Prostate gland (tissue), 2 donors: ENCODE measurements at regions not wholly inside any gene's neighbourhood (a gene's known extent, or its start where the extent isn't known, plus 50 kb on each side); places are given as distances from the start of the nearest gene placed in this dataset.

Experiments
- CTCF ChIP-seq, 4 experiments: fragments of 200-600 bp in 2 of 4; fragments of 450-650 bp in 2 of 4; sonication (generic) in 2 of 4; IDR thresholded peaks; 1 replicate in 3 of 4; 2 replicates in 1 of 4; pipeline ENCODE4 v1.5.1; 2016 to 2019; ENCODE audit warnings: antibody characterized with exemption in 4 of 4, mild to moderate bottlenecking in 2 of 4, moderate library complexity in 2 of 4
- POLR2A ChIP-seq: fragments of 450-650 bp; IDR thresholded peaks from one replicate; pipeline ENCODE4 v1.6.1; 2016; ENCODE audit warnings: antibody characterized with exemption, mild to moderate bottlenecking
- POLR2AphosphoS5 ChIP-seq: sonication (generic); formaldehyde crosslinking; IDR thresholded peaks from one replicate; pipeline ENCODE4 v1.6.1; 2017; ENCODE audit warnings: antibody characterized with exemption

GRCh38 chr6:159353193-159353592 is 184.0 kb downstream of the FNDC1 start:
- TF ChIP-seq POLR2AphosphoS5 (no peak), CTCF (IDR thresholded peaks at IDR 0.05) (no peak), POLR2A (no peak)
